Karpas-422 (cell line): ENCODE measurements at regions not wholly inside any gene's neighbourhood (a gene's known extent, or its start where the extent isn't known, plus 50 kb on each side); places are given as distances from the start of the nearest gene placed in this dataset.
"Not testable (repeated sequence)": the region's sequence is repeated elsewhere in the genome, so short reads cannot be mapped to it uniquely, and the experiment has no call there.

ENCODE experiments used
- DNase-seq: peaks from one replicate; pipeline ENCODE4 v3.0.0-alpha.2; 2015
- H2AFZ ChIP-seq: fragments of 200-600 bp; sonication (generic); 2 replicates; pipeline ENCODE4 v1.6.1; 2014; ENCODE audit warnings: antibody characterized with exemption, low read length, mixed read lengths
- H3K27ac ChIP-seq: fragments of 200-600 bp; sonication (generic); 2 replicates; pipeline ENCODE4 v1.5.1; 2014; ENCODE audit warnings: mild to moderate bottlenecking, low read length, moderate library complexity
- H3K27me3 ChIP-seq: fragments of 200-600 bp; sonication (generic); 2 replicates; pipeline ENCODE4 v1.6.1; 2014; ENCODE audit warnings: low read length, mixed read lengths
- H3K36me3 ChIP-seq: fragments of 200-600 bp; sonication (generic); 2 replicates; pipeline ENCODE4 v1.6.1; 2014; ENCODE audit warnings: low read length, mixed read lengths; ENCODE audit not compliant: insufficient read depth
- H3K4me1 ChIP-seq: fragments of 200-600 bp; sonication (generic); 2 replicates; pipeline ENCODE4 v1.6.1; 2014; ENCODE audit warnings: mild to moderate bottlenecking, low read length, mixed read lengths
- H3K4me2 ChIP-seq: fragments of 200-600 bp; sonication (generic); 2 replicates; pipeline ENCODE4 v1.6.1; 2014; ENCODE audit warnings: low read length, low read depth, mild to moderate bottlenecking; ENCODE audit not compliant: poor library complexity, severe bottlenecking
- H3K4me3 ChIP-seq: fragments of 200-600 bp; sonication (generic); 2 replicates; pipeline ENCODE4 v1.5.1; 2014; ENCODE audit warnings: mild to moderate bottlenecking, antibody characterized with exemption, low read length, mixed read lengths
- H3K79me2 ChIP-seq: fragments of 200-600 bp; sonication (generic); 2 replicates; pipeline ENCODE4 v1.6.1; 2014; ENCODE audit warnings: mild to moderate bottlenecking, low read length, mixed read lengths
- H3K9ac ChIP-seq: fragments of 200-600 bp; sonication (generic); 2 replicates; pipeline ENCODE4 v1.6.0; 2014; ENCODE audit warnings: low read length
- H3K9me2 ChIP-seq: fragments of 200-600 bp; sonication (generic), shearing (Covaris generic); replicated peaks from 2 replicates; pipeline ENCODE4 v1.6.0; 2014; ENCODE audit warnings: mild to moderate bottlenecking, low read length, moderate library complexity; ENCODE audit not compliant: insufficient read depth
- H3K9me3 ChIP-seq: fragments of 300-700, 200-600 bp; sonication (generic); 2 replicates; pipeline ENCODE4 v1.6.1; 2014; ENCODE audit warnings: low read length, mixed read lengths
- H4K20me1 ChIP-seq: fragments of 200-600 bp; sonication (generic); 2 replicates; pipeline ENCODE4 v1.6.1; 2014; ENCODE audit warnings: mild to moderate bottlenecking, antibody characterized with exemption, low read length, low read depth; ENCODE audit not compliant: insufficient read depth

DNA sequence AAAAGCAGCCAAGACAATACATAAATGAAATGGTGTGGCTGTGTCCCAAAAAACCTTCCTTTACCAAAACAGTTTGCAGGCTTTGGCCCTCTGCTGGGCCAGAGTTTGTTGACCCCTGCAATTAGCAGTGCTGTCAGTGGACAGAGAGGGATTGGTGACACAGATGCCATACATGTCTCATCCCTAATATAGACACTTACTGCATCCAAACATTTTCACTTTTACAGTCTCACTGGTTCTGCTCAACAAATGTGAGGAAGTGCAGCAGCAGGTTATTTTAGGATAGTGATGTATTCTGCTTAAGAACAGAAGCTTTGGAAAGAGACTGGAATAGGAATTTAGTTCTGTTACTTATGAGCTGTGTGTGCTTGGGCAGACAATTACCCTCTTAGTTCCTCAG is 462.8 kb upstream of the LRRC7 start:
- no peak overlapping the region for H3K4me2 ChIP-seq
- DNase-seq = no peak
- no peaks in the 10 kb centered on the region for H4K20me1 ChIP-seq

DNA sequence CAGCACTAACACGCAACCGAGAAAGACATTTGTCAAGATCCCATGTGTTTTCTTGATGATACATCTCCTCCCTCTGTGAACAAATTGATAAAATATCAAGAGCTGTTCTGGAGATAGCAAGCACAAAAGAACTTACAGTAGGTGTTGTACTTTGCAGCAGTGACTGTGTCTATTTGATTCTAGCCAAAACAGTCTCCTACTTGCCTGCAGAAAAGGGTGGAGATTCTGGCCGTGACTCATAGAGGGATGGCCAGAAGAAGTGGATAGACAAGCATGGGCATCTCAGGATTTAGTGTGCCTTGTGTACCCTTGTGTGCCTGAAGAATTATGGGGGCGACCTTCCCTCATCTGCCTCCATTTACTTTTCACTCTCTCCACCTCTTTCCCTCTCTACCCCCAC is 458.4 kb upstream of the LRRC7 start:
- DNase-seq = no peak
- Histone ChIP-seq H3K36me3 (no peaks in the 10 kb centered on the region), H3K79me2 (no peaks in the 10 kb centered on the region), H3K4me3 (no peak overlapping the region), H3K4me2 (no peak overlapping the region), H4K20me1 (no peaks in the 10 kb centered on the region), H3K9me3 (peaks cover 4% of the 10 kb centered on the region; the same call in 1 of the 2 replicates), H3K27me3 (no peaks in the 10 kb centered on the region), H2AFZ (no peak overlapping the region), H3K9ac (no peak overlapping the region), H3K27ac (no peak overlapping the region), H3K4me1 (no peaks in the 10 kb centered on the region), H3K9me2 (no peaks in the 10 kb centered on the region)

More for the DNA sequence above, 462.8 kb upstream of the LRRC7 start:
- no peak overlapping the region for H3K4me3 ChIP-seq
- peaks cover 4% of the 10 kb centered on the region; the same call in 1 of the 2 replicates for H3K9me3 ChIP-seq
- H3K9me2 ChIP-seq = no peaks in the 10 kb centered on the region
- no peaks in the 10 kb centered on the region for H3K27me3 ChIP-seq
- H3K9ac ChIP-seq = no peak overlapping the region
- H3K36me3 ChIP-seq = no peaks in the 10 kb centered on the region
- H3K27ac ChIP-seq = no peak overlapping the region
- H3K4me1 ChIP-seq = no peaks in the 10 kb centered on the region
- no peaks in the 10 kb centered on the region for H3K79me2 ChIP-seq
- no peak overlapping the region for H2AFZ ChIP-seq

DNA sequence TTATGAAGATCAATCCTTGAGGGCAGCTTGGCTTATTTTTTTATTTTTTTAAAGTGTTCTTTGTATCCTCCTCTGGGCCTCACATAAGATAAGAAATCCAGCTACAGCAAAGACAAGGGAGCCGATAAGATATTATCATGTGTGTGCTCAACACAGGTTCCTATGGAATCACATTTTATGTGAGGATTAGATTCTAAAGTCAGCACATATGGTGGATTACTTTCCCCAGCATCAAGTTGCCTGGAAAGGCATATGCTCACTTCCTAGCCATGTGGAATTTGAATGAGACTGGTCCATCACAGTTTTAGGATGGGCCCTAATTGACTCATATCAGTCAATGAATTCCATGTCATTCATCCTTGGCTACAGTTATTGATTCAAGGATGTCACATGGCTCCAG is 456.9 kb upstream of the LRRC7 start:
- H3K27me3 ChIP-seq = no peaks in the 10 kb centered on the region
- H3K4me2 ChIP-seq = no peak overlapping the region
- no peaks in the 10 kb centered on the region for H3K36me3 ChIP-seq
- no peaks in the 10 kb centered on the region for H4K20me1 ChIP-seq
- H3K27ac ChIP-seq = no peak overlapping the region
- no peaks in the 10 kb centered on the region for H3K9me2 ChIP-seq
- no peaks in the 10 kb centered on the region for H3K4me1 ChIP-seq
- H3K9me3 ChIP-seq = no peaks in the 10 kb centered on the region; the same call in 1 of the 2 replicates
- no peak for DNase-seq
- H3K4me3 ChIP-seq = no peak overlapping the region
- H2AFZ ChIP-seq = no peak overlapping the region
- no peaks in the 10 kb centered on the region for H3K79me2 ChIP-seq
- H3K9ac ChIP-seq = no peak overlapping the region

DNA sequence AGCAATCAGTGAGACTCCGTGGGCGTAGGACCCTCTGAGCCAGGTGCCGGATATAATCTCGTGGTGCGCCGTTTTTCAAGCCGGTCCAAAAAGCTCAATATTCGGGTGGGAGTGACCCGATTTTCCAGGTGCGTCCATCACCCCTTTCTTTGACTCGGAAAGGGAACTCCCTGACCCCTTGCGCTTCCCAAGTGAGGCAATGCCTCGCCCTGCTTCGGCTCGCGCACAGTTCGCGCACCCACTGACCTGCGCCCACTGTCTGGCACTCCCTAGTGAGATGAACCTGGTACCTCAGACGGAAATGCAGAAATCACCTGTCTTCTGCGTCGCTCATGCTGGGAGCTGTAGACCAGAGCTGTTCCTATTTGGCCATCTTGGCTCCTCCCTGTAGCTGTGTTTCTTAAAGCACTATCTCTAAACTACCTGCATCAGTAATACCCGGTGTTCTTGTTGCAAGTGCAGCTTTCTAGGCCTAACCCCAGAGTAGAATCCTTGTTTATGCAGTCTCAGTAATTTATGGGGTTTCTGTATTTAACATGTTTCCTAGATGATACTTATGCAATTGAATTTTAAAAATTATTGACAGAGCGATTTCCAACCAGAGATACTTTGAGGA is 447.5 kb upstream of the LRRC7 start:
- H3K9me3 ChIP-seq = peaks cover 19% of the 10 kb centered on the region; the same call in 1 of the 2 replicates
- not testable (repeated sequence) for H3K4me2 ChIP-seq, H3K4me3 ChIP-seq, H3K4me1 ChIP-seq, H3K79me2 ChIP-seq, H4K20me1 ChIP-seq, DNase-seq, H3K36me3 ChIP-seq, H3K27me3 ChIP-seq, H3K27ac ChIP-seq, H3K9me2 ChIP-seq, H3K9ac ChIP-seq, H2AFZ ChIP-seq

GRCh38 chr1:69120817-69121216 is 446.9 kb upstream of the LRRC7 start:
- Histone ChIP-seq H3K9me2 (no peaks in the 10 kb centered on the region), H4K20me1 (no peaks in the 10 kb centered on the region), H3K9me3 (peaks cover 19% of the 10 kb centered on the region; the same call in 1 of the 2 replicates), H3K36me3 (no peaks in the 10 kb centered on the region), H3K9ac (no peak overlapping the region), H2AFZ (no peak overlapping the region), H3K27me3 (no peaks in the 10 kb centered on the region), H3K27ac (no peak overlapping the region), H3K4me3 (no peak overlapping the region), H3K79me2 (no peaks in the 10 kb centered on the region), H3K4me1 (no peaks in the 10 kb centered on the region), H3K4me2 (no peak overlapping the region)
- DNase-seq = no peak

GRCh38 chr1:69121723-69122122 is 446.0 kb upstream of the LRRC7 start:
- H3K27ac ChIP-seq = no peak overlapping the region
- no peaks in the 10 kb centered on the region for H3K4me1 ChIP-seq

DNA sequence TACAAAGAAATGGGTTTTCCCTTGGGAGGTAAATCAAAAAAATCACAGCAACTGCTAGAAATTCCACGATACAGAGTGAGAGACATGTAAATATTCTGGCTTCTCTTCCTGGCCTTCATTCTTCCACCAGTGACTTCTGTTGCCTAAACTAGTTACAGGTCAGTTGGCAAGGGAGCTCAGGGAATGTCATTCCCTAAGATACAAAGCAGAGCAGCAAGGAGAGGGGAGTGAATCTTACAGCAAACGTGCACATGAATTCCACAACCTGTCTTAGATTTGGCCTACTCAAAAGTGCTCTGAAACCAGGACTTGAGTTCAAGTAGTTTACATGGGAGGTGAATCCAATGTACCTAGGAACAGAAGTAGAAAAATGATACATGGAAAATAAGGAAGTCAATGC is 445.3 kb upstream of the LRRC7 start:
- no peak for DNase-seq
- no peaks in the 10 kb centered on the region for H3K9me2 ChIP-seq
- H3K9me3 ChIP-seq = peaks cover 19% of the 10 kb centered on the region; the same call in 1 of the 2 replicates
- no peaks in the 10 kb centered on the region for H3K27me3 ChIP-seq
- H3K79me2 ChIP-seq = no peaks in the 10 kb centered on the region
- H2AFZ ChIP-seq = no peak overlapping the region
- H3K4me3 ChIP-seq = no peak overlapping the region
- no peak overlapping the region for H3K4me2 ChIP-seq
- H3K4me1 ChIP-seq = no peaks in the 10 kb centered on the region
- no peaks in the 10 kb centered on the region for H4K20me1 ChIP-seq
- H3K36me3 ChIP-seq = no peaks in the 10 kb centered on the region
- H3K27ac ChIP-seq = no peak overlapping the region
- no peak overlapping the region for H3K9ac ChIP-seq

More at GRCh38 chr1:69121723-69122122, 446.0 kb upstream of the LRRC7 start:
- H3K79me2 ChIP-seq = no peaks in the 10 kb centered on the region
- no peaks in the 10 kb centered on the region for H4K20me1 ChIP-seq
- H3K9me3 ChIP-seq = peaks cover 19% of the 10 kb centered on the region; the same call in 1 of the 2 replicates
- no peak for DNase-seq
- H3K4me3 ChIP-seq = no peak overlapping the region
- no peak overlapping the region for H3K4me2 ChIP-seq
- H3K9me2 ChIP-seq = no peaks in the 10 kb centered on the region
- no peak overlapping the region for H2AFZ ChIP-seq
- H3K9ac ChIP-seq = no peak overlapping the region
- no peaks in the 10 kb centered on the region for H3K36me3 ChIP-seq
- no peaks in the 10 kb centered on the region for H3K27me3 ChIP-seq

GRCh38 chr1:69123486-69123885 is 444.2 kb upstream of the LRRC7 start:
- no peak overlapping the region for H3K4me2 ChIP-seq
- no peaks in the 10 kb centered on the region for H3K27me3 ChIP-seq
- peaks cover 19% of the 10 kb centered on the region; the same call in 1 of the 2 replicates for H3K9me3 ChIP-seq
- no peaks in the 10 kb centered on the region for H4K20me1 ChIP-seq
- H3K9me2 ChIP-seq = no peaks in the 10 kb centered on the region
- H2AFZ ChIP-seq = no peak overlapping the region
- H3K4me3 ChIP-seq = no peak overlapping the region
- H3K4me1 ChIP-seq = no peaks in the 10 kb centered on the region
- no peak for DNase-seq
- no peak overlapping the region for H3K9ac ChIP-seq
- no peaks in the 10 kb centered on the region for H3K36me3 ChIP-seq
- H3K27ac ChIP-seq = no peak overlapping the region
- H3K79me2 ChIP-seq = no peaks in the 10 kb centered on the region
